Uterus (tissue), 3 donors: ENCODE measurements at regions not wholly inside any gene's neighbourhood (a gene's known extent, or its start where the extent isn't known, plus 50 kb on each side); places are given as distances from the start of the nearest gene placed in this dataset.
A peak's percentile ranks its signal among the peaks of the same experiment; 100 is the strongest.

ENCODE experiments used
- DNase-seq, 2 donors: peaks; one replicate each; pipeline ENCODE4 v3.0.0-alpha.2; 2019 to 2020
- H3K27ac ChIP-seq, 2 donors: fragments of 200-600 bp; sonication (generic); 1 replicate in 1 of 2; 2 replicates in 1 of 2; pipeline ENCODE4 v1.5.1; 2016 to 2018
- H3K27me3 ChIP-seq, 2 donors: fragments of 200-600 bp; sonication (generic); one replicate each; pipeline ENCODE4 v1.5.1; 2018 to 2019; ENCODE audit warnings: control low read depth in 1 of 2
- H3K36me3 ChIP-seq, 2 donors: fragments of 200-600 bp; sonication (generic); one replicate each; pipeline ENCODE4 v1.5.1; 2019; ENCODE audit warnings: control low read depth in 1 of 2
- H3K4me1 ChIP-seq, 2 donors: fragments of 200-600 bp; sonication (generic); one replicate each; pipeline ENCODE4 v1.5.1; 2018 to 2019; ENCODE audit warnings: control low read depth in 1 of 2
- H3K4me3 ChIP-seq, 2 donors: fragments of 200-600 bp; sonication (generic); 1 replicate in 1 of 2; 2 replicates in 1 of 2; pipeline ENCODE4 v1.5.1; 2018 to 2019; ENCODE audit warnings: mild to moderate bottlenecking in 1 of 2
- H3K9me3 ChIP-seq, 2 donors: fragments of 200-600 bp; sonication (generic); one replicate each; pipeline ENCODE4 v1.5.1; 2019; ENCODE audit warnings: control low read depth in 1 of 2
- POLR2A ChIP-seq, 2 donors: fragments of 450-650 bp; IDR thresholded peaks; one replicate each; pipeline ENCODE4 v1.6.1; 2016; ENCODE audit warnings: antibody characterized with exemption in 2 of 2, mild to moderate bottlenecking in 1 of 2, moderate library complexity in 1 of 2
- intact Hi-C: fragments of 100-400 bp; cut with DNase I; formaldehyde crosslinking; loops from one replicate; pipeline ENCODE4 v1.15.1; 2023; ENCODE audit warnings: low total_unique reads
- TF ChIP-seq, protein P1 (sequence below), 4 experiments: fragments of 200-600 bp in 2 of 4; fragments of 450-650 bp in 2 of 4; sonication (generic) in 2 of 4; IDR thresholded peaks; one replicate each; pipeline ENCODE4 v1.5.1; 2016 to 2019; ENCODE audit warnings: antibody characterized with exemption in 4 of 4, mild to moderate bottlenecking in 2 of 4, moderate library complexity in 1 of 4
- donor health status: DM: yes; HTN: yes; CAD: no.

DNA sequence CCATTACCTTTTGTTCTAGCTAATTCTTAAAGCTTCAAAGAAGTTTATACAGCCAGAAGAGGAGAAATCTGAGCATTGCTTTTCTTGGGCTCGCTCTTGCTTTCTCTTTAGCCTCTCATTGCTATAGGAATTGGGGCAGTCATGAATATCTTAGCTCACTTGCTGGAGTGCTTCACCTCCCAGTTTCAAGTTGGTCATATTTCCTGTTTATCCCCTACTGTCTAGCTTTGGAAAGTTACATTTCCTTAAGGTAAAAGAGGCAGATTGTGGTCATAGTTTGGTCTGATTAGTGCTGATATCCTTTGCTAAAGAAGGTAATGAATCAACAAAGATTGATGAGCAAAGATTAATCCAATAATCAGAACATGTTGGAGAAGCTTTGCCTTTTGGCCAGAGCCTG is 77.7 kb upstream of the GLI3 start:
- Histone ChIP-seq H3K4me3 (no peak overlapping the region), H3K27me3 (no peaks in the 10 kb centered on the region), H3K9me3 (no peaks in the 10 kb centered on the region), H3K27ac (peak overlapping the region in 1 of 2 donors; percentile 12), H3K4me1 (no peaks in the 10 kb centered on the region), H3K36me3 (no peaks in the 10 kb centered on the region)
- DNase-seq: no peak
- intact Hi-C loops: no loop called here
- no peak for TF ChIP-seq POLR2A (IDR thresholded peaks at IDR 0.05)
- TF ChIP-seq, protein P1, sequence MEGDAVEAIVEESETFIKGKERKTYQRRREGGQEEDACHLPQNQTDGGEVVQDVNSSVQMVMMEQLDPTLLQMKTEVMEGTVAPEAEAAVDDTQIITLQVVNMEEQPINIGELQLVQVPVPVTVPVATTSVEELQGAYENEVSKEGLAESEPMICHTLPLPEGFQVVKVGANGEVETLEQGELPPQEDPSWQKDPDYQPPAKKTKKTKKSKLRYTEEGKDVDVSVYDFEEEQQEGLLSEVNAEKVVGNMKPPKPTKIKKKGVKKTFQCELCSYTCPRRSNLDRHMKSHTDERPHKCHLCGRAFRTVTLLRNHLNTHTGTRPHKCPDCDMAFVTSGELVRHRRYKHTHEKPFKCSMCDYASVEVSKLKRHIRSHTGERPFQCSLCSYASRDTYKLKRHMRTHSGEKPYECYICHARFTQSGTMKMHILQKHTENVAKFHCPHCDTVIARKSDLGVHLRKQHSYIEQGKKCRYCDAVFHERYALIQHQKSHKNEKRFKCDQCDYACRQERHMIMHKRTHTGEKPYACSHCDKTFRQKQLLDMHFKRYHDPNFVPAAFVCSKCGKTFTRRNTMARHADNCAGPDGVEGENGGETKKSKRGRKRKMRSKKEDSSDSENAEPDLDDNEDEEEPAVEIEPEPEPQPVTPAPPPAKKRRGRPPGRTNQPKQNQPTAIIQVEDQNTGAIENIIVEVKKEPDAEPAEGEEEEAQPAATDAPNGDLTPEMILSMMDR (IDR thresholded peaks at IDR 0.05): no peak

DNA sequence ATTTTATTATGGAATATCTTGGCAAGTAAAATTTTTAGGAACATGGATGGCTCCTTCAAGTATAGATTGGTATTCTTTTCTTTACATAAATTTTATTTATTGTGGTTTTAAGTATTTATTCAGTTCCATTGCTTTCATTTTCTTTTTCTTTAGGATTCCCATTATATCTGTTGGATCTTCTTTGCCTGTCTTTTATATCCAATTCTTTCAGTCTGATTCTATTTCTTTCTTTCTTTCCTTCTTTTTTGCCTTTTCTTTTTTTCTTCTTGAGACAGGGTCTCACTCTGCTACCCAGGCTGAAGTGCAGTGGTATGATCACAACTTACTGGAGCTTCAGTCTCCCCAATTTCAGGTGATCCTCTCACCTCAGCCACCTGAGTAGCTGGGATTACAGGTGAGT is 74.2 kb upstream of the GLI3 start:
- TF ChIP-seq, protein P1 (IDR thresholded peaks at IDR 0.05): no peak
- no peak for TF ChIP-seq POLR2A (IDR thresholded peaks at IDR 0.05)
- no peaks in the 10 kb centered on the region for H3K4me1 ChIP-seq
- H3K9me3 ChIP-seq: no peaks in the 10 kb centered on the region
- no peaks in the 10 kb centered on the region for H3K27me3 ChIP-seq
- no peaks in the 10 kb centered on the region for H3K36me3 ChIP-seq
- intact Hi-C loops: no loop called here
- H3K27ac ChIP-seq: no peak overlapping the region
- H3K4me3 ChIP-seq: no peak overlapping the region
- DNase-seq: no peak

DNA sequence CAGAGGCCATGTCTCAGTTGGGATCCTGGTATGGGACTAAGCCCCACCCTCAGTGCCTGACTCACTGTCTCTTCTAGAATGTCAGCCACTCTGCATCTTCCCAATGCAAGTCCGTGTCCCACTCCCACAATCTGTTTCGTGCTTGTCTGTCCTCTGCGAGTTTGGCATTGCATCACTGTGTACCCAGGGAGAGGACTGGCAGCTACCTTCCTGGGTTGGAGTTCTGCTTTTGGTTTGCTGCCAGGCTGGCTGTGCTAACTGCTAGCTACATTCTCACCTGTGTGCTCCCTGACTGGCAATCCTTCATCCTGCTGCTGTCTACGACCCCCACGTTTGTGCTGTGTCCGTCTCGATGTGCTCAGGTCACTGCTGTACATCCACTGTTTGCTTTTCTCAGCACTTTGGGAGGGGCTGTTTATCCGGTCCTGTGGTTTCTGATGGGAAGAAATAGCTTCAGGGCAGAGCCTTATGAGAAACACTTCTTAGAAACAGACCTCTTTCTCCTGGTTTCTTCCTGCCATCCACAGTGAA is 56.0 kb upstream of the GLI3 start:
- Histone ChIP-seq H3K36me3 (no peaks in the 10 kb centered on the region), H3K4me3 (no peak overlapping the region), H3K9me3 (no peaks in the 10 kb centered on the region), H3K27ac (no peak overlapping the region), H3K27me3 (no peaks in the 10 kb centered on the region), H3K4me1 (no peaks in the 10 kb centered on the region)
- TF ChIP-seq, protein P1 (IDR thresholded peaks at IDR 0.05): no peak
- TF ChIP-seq POLR2A (IDR thresholded peaks at IDR 0.05): no peak
- intact Hi-C loops: no loop called here
- no peak for DNase-seq

DNA sequence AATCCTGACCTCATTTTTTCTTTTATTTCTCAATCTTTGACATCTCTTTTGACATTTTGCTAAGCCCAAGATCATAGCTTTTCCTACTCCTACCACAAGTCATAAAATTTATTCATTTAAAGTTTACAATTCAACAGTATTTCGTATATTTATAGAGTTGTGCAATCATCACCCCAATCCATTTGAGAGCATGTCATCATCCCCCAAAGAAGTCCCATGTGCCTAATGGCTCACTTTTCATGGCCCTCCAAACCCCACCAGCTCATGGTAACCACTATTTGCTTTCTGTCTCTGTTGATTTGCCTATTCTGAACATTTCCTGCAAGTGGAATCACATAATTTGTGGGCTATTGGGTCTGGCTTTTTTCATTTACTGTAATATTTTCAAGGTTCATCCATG is 52.5 kb upstream of the GLI3 start:
- no peak for DNase-seq
- Histone ChIP-seq H3K4me1 (no peaks in the 10 kb centered on the region), H3K27me3 (no peaks in the 10 kb centered on the region), H3K27ac (no peak overlapping the region), H3K36me3 (no peaks in the 10 kb centered on the region), H3K4me3 (no peak overlapping the region), H3K9me3 (no peaks in the 10 kb centered on the region)
- no peak for TF ChIP-seq POLR2A (IDR thresholded peaks at IDR 0.05)
- TF ChIP-seq, protein P1 (IDR thresholded peaks at IDR 0.05): no peak
- intact Hi-C loops: no loop called here
